GM12878 (cell line): ENCODE measurements at regions not wholly inside any gene's neighbourhood (a gene's known extent, or its start where the extent isn't known, plus 50 kb on each side); places are given as distances from the start of the nearest gene placed in this dataset.

Source experiments
- ATAC-seq: fragments of 200-7000 bp; cut with Tn5 transposase; 3 replicates; pipeline ENCODE4 v1.9.1; 2020; ENCODE audit warnings: mild to moderate bottlenecking, moderate library complexity
- BruUV-seq: library from RNA; stranded (reverse); fragments of 400-500 nt; replicated peaks from 2 replicates; lab custom pipeline; 2021; lab: Mats Ljungman, UMichigan
- CTCF ChIA-PET: fragments of 300-600 bp; sonication (Branson Sonifier 250); formaldehyde crosslinking; extraction: SDS; loops from one replicate; lab custom pipeline; 2021; ENCODE audit warnings: inconsistent platforms; lab: Yijun Ruan, JAX
- POLR2A ChIA-PET: fragments of 350-600 bp; formaldehyde crosslinking; extraction: SDS; loops from one replicate; lab custom pipeline; 2021; ENCODE audit warnings: inconsistent platforms; lab: Charles Lee
- RAD21 ChIA-PET: fragments of 300-600 bp; sonication (Branson Sonifier 250); formaldehyde crosslinking; loops from one replicate; lab custom pipeline; 2023; ENCODE audit warnings: antibody characterized with exemption; ENCODE audit not compliant: unreplicated experiment; lab: Charles Lee
- SMC1A ChIA-PET: fragments of 300-600 bp; sonication (Branson Sonifier 250); formaldehyde crosslinking; loops from one replicate; lab custom pipeline; 2023; ENCODE audit not compliant: unreplicated experiment, uncharacterized antibody; lab: Charles Lee
- DNase-seq: peaks from one replicate; pipeline ENCODE4 v3.0.0-alpha.2; 2011; ENCODE audit warnings: low read depth, low spot score
- FAIRE-seq: peaks from 3 replicates; lab custom pipeline; 2011; peaks lifted over from hg19 to GRCh38; lab: Jason Lieb, UNC
- H2AFZ ChIP-seq: 2 replicates; pipeline ENCODE4 v1.6.0; 2011; ENCODE audit warnings: low read depth, low read length, control low read depth; ENCODE audit not compliant: control insufficient read depth
- H3K27ac ChIP-seq: 2 replicates; pipeline ENCODE4 v1.5.1; 2011; ENCODE audit warnings: control low read depth; ENCODE audit not compliant: control insufficient read depth, insufficient read depth
- H3K27me3 ChIP-seq, 2 experiments: replicated peaks in 1 of 2; 2 replicates each; pipeline versions ENCODE4 v1.6.0 to v1.6.1; 2011; ENCODE audit warnings: low read length in 1 of 2; ENCODE audit not compliant: control insufficient read depth in 2 of 2, insufficient read depth in 2 of 2
- H3K36me3 ChIP-seq, 2 experiments: 2 replicates each; pipeline ENCODE4 v1.5.1; 2011; ENCODE audit warnings: low read length in 1 of 2; ENCODE audit not compliant: control insufficient read depth in 2 of 2, insufficient read depth in 2 of 2
- H3K4me1 ChIP-seq: 2 replicates; pipeline ENCODE4 v1.6.1; 2011; ENCODE audit warnings: mild to moderate bottlenecking, low read length, moderate library complexity, mixed read lengths; ENCODE audit not compliant: control insufficient read depth, insufficient read depth
- H3K4me2 ChIP-seq: 2 replicates; pipeline ENCODE4 v1.6.0; 2011; ENCODE audit warnings: control low read depth; ENCODE audit not compliant: control insufficient read depth, insufficient read depth
- H3K4me3 ChIP-seq: fragments of 200-600 bp; sonication (generic); 2 replicates; pipeline ENCODE4 v1.5.1; 2016
- H3K79me2 ChIP-seq: 2 replicates; pipeline ENCODE4 v1.6.0; 2011; ENCODE audit warnings: low read length; ENCODE audit not compliant: control insufficient read depth, insufficient read depth
- H3K9ac ChIP-seq: 2 replicates; pipeline ENCODE4 v1.8.0; 2011; ENCODE audit warnings: low read length, control low read depth, mixed read lengths; ENCODE audit not compliant: control insufficient read depth, insufficient read depth
- H3K9me3 ChIP-seq: replicated peaks from 3 replicates; pipeline ENCODE4 v1.5.1; 2011; ENCODE audit warnings: mild to moderate bottlenecking, low read length; ENCODE audit not compliant: control insufficient read depth, insufficient read depth
- H4K20me1 ChIP-seq: 2 replicates; pipeline ENCODE4 v1.6.0; 2011; ENCODE audit not compliant: control insufficient read depth, insufficient read depth
- BCL11A ChIP-seq: IDR thresholded peaks from 2 replicates; pipeline ENCODE4 v1.6.1; 2011; ENCODE audit warnings: low read depth, low read length
- CHD4 ChIP-seq: fragments of 200-600 bp; sonication (generic); IDR thresholded peaks from 2 replicates; pipeline ENCODE4 v1.6.1; 2016; ENCODE audit warnings: mild to moderate bottlenecking
- E2F8 ChIP-seq: fragments of 450-650 bp; IDR thresholded peaks from 2 replicates; pipeline ENCODE4 v1.6.1; 2018; ENCODE audit warnings: mild to moderate bottlenecking, low read depth, moderate library complexity; ENCODE audit not compliant: partially characterized antibody
- HCFC1 ChIP-seq: fragments of 150-350 bp; IDR thresholded peaks from 2 replicates; pipeline ENCODE4 v1.6.1; 2014; ENCODE audit warnings: low read length
- IKZF1 ChIP-seq: fragments of 450-650 bp; conservative IDR thresholded peaks from 2 replicates; pipeline ENCODE4 v1.6.1; 2017; ENCODE audit warnings: antibody characterized with exemption, mild to moderate bottlenecking
- JUND ChIP-seq: IDR thresholded peaks from 2 replicates; pipeline ENCODE4 v1.6.1; 2012; ENCODE audit warnings: low read depth, mild to moderate bottlenecking, low read length, improper control_type of control experiment, moderate library complexity
- LARP7 ChIP-seq: fragments of 450-650 bp; IDR thresholded peaks from 2 replicates; pipeline ENCODE4 v1.6.1; 2017; ENCODE audit warnings: mild to moderate bottlenecking
- NFYB ChIP-seq: IDR thresholded peaks from 2 replicates; pipeline ENCODE4 v1.6.1; 2011; ENCODE audit warnings: low read depth, mild to moderate bottlenecking, low read length, improper control_type of control experiment, moderate library complexity; ENCODE audit not compliant: insufficient read depth
- SIX5 ChIP-seq: IDR thresholded peaks from 2 replicates; pipeline ENCODE4 v1.6.1; 2011; ENCODE audit warnings: mild to moderate bottlenecking, low read depth, low read length, moderate library complexity; ENCODE audit not compliant: severe bottlenecking
- SP1 ChIP-seq: IDR thresholded peaks from one replicate; pipeline ENCODE4 v1.6.1; 2011; ENCODE audit warnings: low read depth, low read length
- TBL1XR1 ChIP-seq: IDR thresholded peaks from 2 replicates; pipeline ENCODE4 v1.6.1; 2012; ENCODE audit warnings: low read depth, low read length, improper control_type of control experiment
- ZBTB33 ChIP-seq: fragments of 450-650 bp; IDR thresholded peaks from 2 replicates; pipeline ENCODE4 v1.6.1; 2017; ENCODE audit warnings: mild to moderate bottlenecking
- ZNF274 ChIP-seq: IDR thresholded peaks from one replicate; pipeline ENCODE4 v1.8.0; 2011; ENCODE audit not compliant: insufficient read length, insufficient read depth
- WGBS: methylation state at CpG from one replicate; pipeline ENCODE4 v1.1.6; 2016; ENCODE audit warnings: low lambda C conversion rate; ENCODE audit not compliant: insufficient replicate concordance, insufficient coverage; ENCODE audit errors: missing lambda C conversion rate; 5-methylcytosine and 5-hydroxymethylcytosine counted together
- in situ Hi-C: fragments of 300-500 bp; cut with MboI; formaldehyde crosslinking; loops from 9 replicates; pipeline ENCODE4 v1.14.3; 2018; ENCODE audit warnings: mixed read lengths
- intact Hi-C: fragments of 100-400 bp; cut with micrococcal nuclease; formaldehyde crosslinking; loops from one replicate; pipeline ENCODE4 v1.14.2; 2022; ENCODE audit not compliant: unreplicated experiment

GRCh38 chr5:155783246-155783645, 543.7 kb upstream of the SGCD start (continued):
- no peak for TF ChIP-seq BCL11A
- TF ChIP-seq, all 136 proteins: peak for 0

DNA sequence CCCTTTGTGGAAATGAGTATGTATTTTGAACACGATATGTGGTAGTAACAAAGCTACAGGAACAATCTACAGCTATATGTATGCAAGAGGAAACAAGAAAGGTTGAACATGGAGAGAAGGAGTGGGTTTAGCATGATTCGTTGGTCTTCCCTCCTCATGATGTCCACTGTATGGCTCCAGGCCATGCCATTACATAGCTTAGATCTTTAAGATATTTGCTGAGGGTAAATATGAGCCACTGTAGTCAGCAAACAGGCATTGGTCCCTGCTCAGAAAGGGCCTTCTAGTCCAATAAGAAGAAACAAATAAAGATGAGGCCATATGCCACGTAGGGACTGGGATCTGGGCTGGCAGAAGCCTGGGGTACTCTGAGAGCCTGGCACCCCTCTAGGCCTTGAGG, 543.2 kb upstream of the SGCD start:
- POLR2A ChIA-PET = no interaction called here

GRCh38 chr5:155786108-155786507, 540.9 kb upstream of the SGCD start:
- DNase-seq (no peak), ATAC-seq (no peak), FAIRE-seq (no peak)
- H3K79me2 ChIP-seq = no peaks in the 10 kb centered on the region
- H3K4me1 ChIP-seq = no peaks in the 10 kb centered on the region
- 28% methylated on average over 1 of the region's 1 CpG for WGBS
- intact Hi-C loops = no loop called here
- ChIA-PET POLR2A (no interaction called here), SMC1A (interaction anchor here (1.1 kb wide), 1 partner anchor 20 kb away, joined by 3 read pairs; no protein-coding TSS in a partner anchor), CTCF (no interaction called here), RAD21 (no interaction called here)
- no peak overlapping the region for H3K9ac ChIP-seq
- no peaks in the 10 kb centered on the region for H4K20me1 ChIP-seq
- BruUV-seq = no TSS peak
- H3K4me3 ChIP-seq = no peak overlapping the region
- no peaks in the 10 kb centered on the region for H3K27me3 ChIP-seq
- no peak overlapping the region for H2AFZ ChIP-seq
- H3K27ac ChIP-seq = no peak overlapping the region
- no peaks in the 10 kb centered on the region for H3K9me3 ChIP-seq
- H3K4me2 ChIP-seq = no peak overlapping the region
- H3K36me3 ChIP-seq = no peaks in the 10 kb centered on the region
- in situ Hi-C loops = no loop called here
- no peak for TF ChIP-seq JUND
- TF ChIP-seq IKZF1 = no peak
- no peak for TF ChIP-seq NFYB
- no peak for TF ChIP-seq E2F8
- TF ChIP-seq ZBTB33 = no peak
- TF ChIP-seq SP1 = no peak
- TF ChIP-seq LARP7 = no peak
- TF ChIP-seq TBL1XR1 = no peak
- no peak for TF ChIP-seq ZNF274

More for the DNA sequence above, 543.2 kb upstream of the SGCD start:
- ChIA-PET CTCF (no interaction called here), RAD21 (no interaction called here), SMC1A (no interaction called here)
- H3K79me2 ChIP-seq = no peaks in the 10 kb centered on the region
- H3K36me3 ChIP-seq = no peaks in the 10 kb centered on the region
- H3K4me3 ChIP-seq = no peak overlapping the region
- TF ChIP-seq HCFC1 (no peak), CHD4 (no peak), SIX5 (no peak)
- in situ Hi-C loops (no loop called here), intact Hi-C loops (no loop called here)
- H3K27ac ChIP-seq = no peak overlapping the region
- DNase-seq = no peak
- ATAC-seq = no peak
- WGBS = 0% methylated on average over 3 of the region's 3 CpGs
- no peak overlapping the region for H3K4me2 ChIP-seq
- no peaks in the 10 kb centered on the region for H3K27me3 ChIP-seq
- FAIRE-seq = no peak
- H3K9me3 ChIP-seq = no peaks in the 10 kb centered on the region
- no peaks in the 10 kb centered on the region for H4K20me1 ChIP-seq
- BruUV-seq = no TSS peak
- H3K4me1 ChIP-seq = no peaks in the 10 kb centered on the region
- no peak overlapping the region for H2AFZ ChIP-seq
- no peak overlapping the region for H3K9ac ChIP-seq
